ENCODE measurements at regions not wholly inside any gene's neighbourhood (a gene's known extent, or its start where the extent isn't known, plus 50 kb on each side); places are given as distances from the start of the nearest gene placed in this dataset.

DNA sequence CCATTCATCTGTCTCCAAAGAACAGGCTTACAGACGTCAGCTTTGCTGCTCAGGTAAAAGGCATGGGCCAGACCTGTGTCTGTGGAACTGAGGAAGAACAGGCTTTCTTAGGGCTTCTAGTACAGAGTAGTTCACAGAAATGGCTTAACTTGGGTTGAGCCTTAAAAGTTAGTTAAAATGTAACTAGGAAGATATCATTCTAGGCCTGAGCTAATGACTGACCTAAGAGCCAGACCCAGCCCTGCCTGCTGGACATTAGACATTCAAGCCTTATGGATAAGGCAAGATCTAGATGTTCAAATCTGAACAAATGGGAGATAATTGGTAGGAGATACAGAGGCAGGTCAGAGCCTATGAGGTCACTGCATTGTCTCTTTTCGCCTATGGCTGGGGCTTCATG, 73.9 kb upstream of the SLC14A2 start:
- TF ChIP-seq, protein P1, sequence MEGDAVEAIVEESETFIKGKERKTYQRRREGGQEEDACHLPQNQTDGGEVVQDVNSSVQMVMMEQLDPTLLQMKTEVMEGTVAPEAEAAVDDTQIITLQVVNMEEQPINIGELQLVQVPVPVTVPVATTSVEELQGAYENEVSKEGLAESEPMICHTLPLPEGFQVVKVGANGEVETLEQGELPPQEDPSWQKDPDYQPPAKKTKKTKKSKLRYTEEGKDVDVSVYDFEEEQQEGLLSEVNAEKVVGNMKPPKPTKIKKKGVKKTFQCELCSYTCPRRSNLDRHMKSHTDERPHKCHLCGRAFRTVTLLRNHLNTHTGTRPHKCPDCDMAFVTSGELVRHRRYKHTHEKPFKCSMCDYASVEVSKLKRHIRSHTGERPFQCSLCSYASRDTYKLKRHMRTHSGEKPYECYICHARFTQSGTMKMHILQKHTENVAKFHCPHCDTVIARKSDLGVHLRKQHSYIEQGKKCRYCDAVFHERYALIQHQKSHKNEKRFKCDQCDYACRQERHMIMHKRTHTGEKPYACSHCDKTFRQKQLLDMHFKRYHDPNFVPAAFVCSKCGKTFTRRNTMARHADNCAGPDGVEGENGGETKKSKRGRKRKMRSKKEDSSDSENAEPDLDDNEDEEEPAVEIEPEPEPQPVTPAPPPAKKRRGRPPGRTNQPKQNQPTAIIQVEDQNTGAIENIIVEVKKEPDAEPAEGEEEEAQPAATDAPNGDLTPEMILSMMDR (IDR thresholded peaks at IDR 0.05): no peak

DNA sequence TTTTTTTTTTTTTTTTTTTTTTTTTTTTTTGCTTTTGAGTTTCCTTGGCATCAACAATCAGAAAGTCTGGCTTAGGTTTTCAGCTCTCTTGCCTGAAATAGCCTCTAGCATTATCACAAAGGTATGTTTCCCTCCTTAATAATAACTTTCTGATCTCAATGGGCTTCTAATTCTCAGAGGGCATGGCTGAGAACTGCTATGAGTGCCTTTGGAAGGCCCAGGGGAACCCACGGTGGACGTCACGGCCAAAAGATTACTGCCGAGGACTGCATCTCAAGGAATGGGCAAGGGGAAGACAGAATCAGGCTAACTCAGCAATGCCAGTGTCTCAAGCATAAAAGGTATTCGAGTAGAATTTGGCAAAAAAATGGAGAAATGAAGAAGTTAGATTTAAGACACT, 73.2 kb upstream of the SLC14A2 start:
- TF ChIP-seq, protein P1 (IDR thresholded peaks at IDR 0.05): no peak

DNA sequence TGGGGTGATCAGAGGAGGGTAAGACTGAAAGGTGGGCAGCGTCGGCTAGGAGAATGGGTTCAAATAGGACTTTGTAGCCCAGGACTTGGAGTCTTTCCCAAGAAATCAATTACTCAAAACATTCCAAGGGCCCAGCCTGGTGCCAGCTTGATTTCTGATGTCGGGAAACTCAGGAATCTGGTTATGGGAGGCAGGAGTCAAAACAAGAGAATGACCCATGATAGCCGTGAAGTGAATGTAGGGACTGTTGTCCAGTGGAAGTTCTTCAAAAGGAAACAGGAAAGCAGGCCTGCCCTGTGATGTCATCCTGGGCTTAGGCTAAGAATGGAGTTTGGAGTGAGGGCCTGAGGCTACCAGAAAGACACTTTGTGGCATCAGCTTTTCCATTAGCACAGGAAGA, 67.4 kb upstream of the SLC14A2 start:
- TF ChIP-seq, protein P1 (IDR thresholded peaks at IDR 0.05): no peak

DNA sequence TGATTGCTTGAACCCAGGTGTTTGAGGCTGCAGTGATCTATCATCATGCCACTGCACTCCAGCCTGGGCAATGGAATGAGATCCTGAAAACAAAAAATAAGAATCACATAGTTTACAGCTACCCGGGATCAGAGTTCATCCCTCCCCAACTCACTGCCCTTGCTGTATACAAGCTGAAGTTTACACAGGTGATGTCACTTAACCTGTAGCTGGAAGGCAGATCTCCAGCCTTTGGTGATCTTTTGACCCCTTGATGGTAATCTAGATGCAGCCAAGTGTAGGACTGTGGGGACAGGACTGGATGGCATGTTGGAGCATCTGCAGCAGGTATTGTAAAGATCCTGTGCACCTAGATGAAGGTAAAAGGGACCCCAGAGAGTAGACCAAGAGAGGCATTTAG, 66.7 kb upstream of the SLC14A2 start:
- TF ChIP-seq, protein P1 (IDR thresholded peaks at IDR 0.05): no peak

DNA sequence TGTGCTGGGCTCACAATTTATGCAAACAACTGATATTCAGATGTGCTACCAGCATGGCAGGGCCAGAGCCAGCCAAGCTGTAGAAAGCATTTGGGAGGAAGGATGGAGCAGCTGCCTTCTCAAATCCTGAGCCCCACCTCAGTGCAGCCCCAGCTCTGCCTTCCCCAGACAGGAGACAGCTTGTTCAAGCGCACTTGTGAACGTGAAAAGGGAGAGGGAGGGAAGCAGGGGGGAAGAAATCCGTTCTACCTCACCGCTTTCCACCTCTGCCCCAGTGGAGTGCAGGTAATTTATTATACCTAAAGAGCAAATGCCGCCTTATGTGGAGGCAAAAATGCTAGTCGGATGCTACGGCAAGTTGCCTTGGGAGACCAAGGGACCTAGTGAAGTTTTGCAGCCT, 66.0 kb upstream of the SLC14A2 start:
- TF ChIP-seq, protein P1 (IDR thresholded peaks at IDR 0.05): no peak

DNA sequence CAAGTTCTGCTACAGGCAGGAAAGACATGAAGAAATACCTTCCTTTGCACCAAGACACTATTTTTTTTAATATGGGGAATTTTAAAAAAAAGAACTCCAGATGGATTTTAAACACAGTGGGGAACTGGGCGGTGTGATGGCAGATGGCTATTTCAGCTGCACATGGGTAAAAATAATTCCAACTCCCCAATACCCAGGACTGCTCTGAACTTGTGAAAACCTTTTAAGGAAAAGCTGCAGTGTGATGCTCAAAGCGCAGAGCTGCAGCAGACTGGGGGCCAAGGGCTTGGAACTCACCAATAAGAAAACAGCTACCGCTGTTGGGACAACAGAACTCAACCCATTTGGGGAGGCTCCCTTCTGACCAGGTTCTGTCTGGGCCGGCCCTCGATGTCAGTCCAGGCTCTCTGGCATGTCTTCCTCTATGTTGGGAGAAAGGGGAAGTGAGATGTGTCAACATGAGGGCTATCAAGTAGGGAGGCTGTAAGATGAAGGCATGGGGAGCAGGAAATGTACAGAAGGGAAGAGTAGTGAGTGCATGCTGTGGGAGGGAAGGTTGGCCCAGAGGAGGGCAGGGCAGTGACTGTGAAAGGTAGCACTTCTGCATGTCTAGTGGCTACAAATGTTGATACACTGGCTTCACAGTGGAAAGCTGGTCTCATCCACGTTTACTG, 64.0 kb upstream of the SLC14A2 start:
- TF ChIP-seq, protein P1 (IDR thresholded peaks at IDR 0.05): no peak

DNA sequence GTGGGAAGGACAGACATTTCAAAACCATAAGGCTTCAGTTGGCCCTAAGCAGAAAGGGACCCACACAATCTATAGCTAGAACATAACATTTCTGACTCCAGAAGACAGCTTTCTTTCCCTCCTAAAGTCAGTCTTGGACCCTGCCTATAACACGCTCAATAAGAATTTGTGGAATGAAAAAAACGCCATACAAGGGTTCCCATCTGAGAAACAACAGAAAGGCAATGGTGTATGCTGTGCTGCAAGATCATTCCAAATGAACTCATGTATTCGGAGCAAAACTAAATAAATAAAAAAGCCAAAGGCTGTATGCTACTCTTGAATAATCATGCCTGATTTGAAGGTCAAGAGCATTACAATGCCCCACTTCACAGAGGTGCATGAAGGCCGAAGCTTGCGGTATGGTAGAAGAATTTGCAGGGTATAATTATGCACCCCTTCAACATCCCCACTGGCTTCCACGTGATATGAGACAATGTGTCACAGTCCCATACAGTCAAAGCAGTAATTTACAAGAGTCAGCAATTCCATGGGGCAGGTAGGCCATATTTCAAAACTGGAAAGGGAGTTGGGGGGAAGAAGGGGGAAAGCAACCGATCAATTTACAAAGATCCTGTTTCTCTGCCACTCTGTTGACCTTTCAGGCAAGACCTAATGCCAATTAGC, 61.4 kb upstream of the SLC14A2 start:
- TF ChIP-seq, protein P1 (IDR thresholded peaks at IDR 0.05): no peak

All from LNCAP (cell line).